GM18502 (cell line): ENCODE measurements at regions not wholly inside any gene's neighbourhood (a gene's known extent, or its start where the extent isn't known, plus 50 kb on each side); places are given as distances from the start of the nearest gene placed in this dataset.

Experiments used
- ATAC-seq: cut with Tn5 transposase; IDR thresholded peaks from one replicate; pipeline ENCODE4 v1.9.1; 2021; ENCODE audit warnings: mild to moderate bottlenecking; ENCODE audit not compliant: unreplicated experiment, poor library complexity

- no peak for ATAC-seq
Observed at GRCh38 chrX:27924718-27925117, 56.5 kb downstream of the DCAF8L1 start.

GRCh38 chrX:27924261-27924660 is 57.0 kb downstream of the DCAF8L1 start:
- ATAC-seq: no peak

- ATAC-seq: no peak
Observed at GRCh38 chrX:27918799-27919198, 62.5 kb downstream of the DCAF8L1 start.

- ATAC-seq: no peak
Observed at GRCh38 chrX:27917713-27918500, 63.3 kb downstream of the DCAF8L1 start.

GRCh38 chrX:27915617-27916016 is 65.6 kb downstream of the DCAF8L1 start:
- ATAC-seq: peak; percentile 92

- no peak for ATAC-seq
Observed at GRCh38 chrX:27910412-27910811, 70.8 kb downstream of the DCAF8L1 start.

GRCh38 chrX:27903960-27904359 is 77.3 kb downstream of the DCAF8L1 start:
- ATAC-seq: no peak

GRCh38 chrX:27893871-27894270 is 86.1 kb downstream of the MAGEB10 start:
- no peak for ATAC-seq

GRCh38 chrX:27893211-27893610 is 85.4 kb downstream of the MAGEB10 start:
- ATAC-seq: no peak

GRCh38 chrX:27890611-27891010 is 82.8 kb downstream of the MAGEB10 start:
- no peak for ATAC-seq

- no peak for ATAC-seq
Observed at GRCh38 chrX:27889878-27890277, 82.1 kb downstream of the MAGEB10 start.

GRCh38 chrX:27884654-27885053 is 76.9 kb downstream of the MAGEB10 start:
- no peak for ATAC-seq

- ATAC-seq: no peak
Observed at GRCh38 chrX:27883468-27884092, 75.8 kb downstream of the MAGEB10 start.

- ATAC-seq: no peak
Observed at GRCh38 chrX:27882695-27883094, 74.9 kb downstream of the MAGEB10 start.

GRCh38 chrX:27878862-27879261 is 71.1 kb downstream of the MAGEB10 start:
- ATAC-seq: no peak
